ENCODE measurements at regions not wholly inside any gene's neighbourhood (a gene's known extent, or its start where the extent isn't known, plus 50 kb on each side); places are given as distances from the start of the nearest gene placed in this dataset.
"Not testable (repeated sequence)": the region's sequence is repeated elsewhere in the genome, so short reads cannot be mapped to it uniquely, and the experiment has no call there.

- no peak for TF ChIP-seq CTCF (conservative IDR thresholded peaks at IDR 0.05)
- DNase-seq (ENCODE audit: low read depth, low spot score): no peak
- peak overlapping the region; percentile 16 for H3K4me3 Mint-ChIP-seq
- no peaks in the 10 kb centered on the region for H3K27me3 Mint-ChIP-seq (ENCODE audit: low read depth)
- H3K36me3 Mint-ChIP-seq (ENCODE audit: low read depth): no peaks in the 10 kb centered on the region
- no peak overlapping the region for H3K27ac Mint-ChIP-seq (ENCODE audit: unreplicated experiment)
- peaks cover 24% of the 10 kb centered on the region for H3K4me1 Mint-ChIP-seq
- H3K9me3 Mint-ChIP-seq: no peaks in the 10 kb centered on the region
These were observed 93.4 kb upstream of the ARID1B start for GRCh38 chr6:156683821-156684220.

DNA sequence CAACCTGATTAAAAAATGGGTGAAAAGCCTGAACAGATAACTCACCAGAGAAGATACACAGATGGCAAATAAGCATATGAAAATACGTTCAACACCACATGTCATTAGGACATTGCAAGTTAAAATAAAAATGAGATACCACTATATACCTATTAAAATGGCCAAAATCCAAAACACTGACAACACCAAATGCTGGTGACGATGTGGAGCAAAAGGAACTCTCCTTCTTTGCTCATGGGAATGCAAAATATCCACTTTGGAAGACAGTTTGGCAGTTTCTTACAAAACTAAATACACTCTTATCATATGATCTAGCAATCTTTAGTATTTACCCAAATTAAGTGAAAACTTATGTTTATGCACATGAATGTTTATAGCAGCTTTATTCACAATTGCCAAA is 100.5 kb upstream of the ARID1B start:
- H3K27me3 Mint-ChIP-seq (ENCODE audit: low read depth): peaks cover 6% of the 10 kb centered on the region
- no peaks in the 10 kb centered on the region for H3K4me1 Mint-ChIP-seq
- no peak overlapping the region for H3K27ac Mint-ChIP-seq (ENCODE audit: unreplicated experiment)
- peaks cover 2% of the 10 kb centered on the region for H3K36me3 Mint-ChIP-seq (ENCODE audit: low read depth)
- peaks cover 26% of the 10 kb centered on the region for H3K9me3 Mint-ChIP-seq
- DNase-seq (ENCODE audit: low read depth, low spot score): no peak
- H3K4me3 Mint-ChIP-seq: no peak overlapping the region
- no peak for TF ChIP-seq CTCF (conservative IDR thresholded peaks at IDR 0.05)

DNA sequence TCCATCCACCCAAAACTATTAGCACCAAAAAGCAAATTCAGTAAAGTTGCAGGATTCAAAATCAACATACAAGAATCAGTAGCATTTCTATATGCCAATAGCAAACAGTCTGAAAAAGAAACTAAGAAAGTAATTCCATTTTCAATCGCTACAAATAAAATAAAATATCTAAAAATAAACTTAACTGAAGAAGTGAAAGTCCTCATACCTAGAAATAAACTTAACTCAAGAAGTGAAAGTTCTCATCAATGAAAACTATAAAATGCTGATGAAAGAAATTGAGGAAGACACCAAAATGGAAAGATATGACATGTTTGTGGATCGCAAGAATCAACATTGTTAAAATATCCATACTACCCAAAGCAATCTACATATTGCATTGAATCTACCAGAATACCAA is 103.0 kb upstream of the ARID1B start:
- no peaks in the 10 kb centered on the region for H3K4me1 Mint-ChIP-seq
- peaks cover 28% of the 10 kb centered on the region for H3K9me3 Mint-ChIP-seq
- H3K27me3 Mint-ChIP-seq (ENCODE audit: low read depth): peaks cover 6% of the 10 kb centered on the region
- H3K36me3 Mint-ChIP-seq (ENCODE audit: low read depth): peaks cover 2% of the 10 kb centered on the region
- no peak overlapping the region for H3K4me3 Mint-ChIP-seq
- H3K27ac Mint-ChIP-seq (ENCODE audit: unreplicated experiment): no peak overlapping the region
- no peak for DNase-seq (ENCODE audit: low read depth, low spot score)
- TF ChIP-seq CTCF (conservative IDR thresholded peaks at IDR 0.05): no peak

GRCh38 chr6:156670097-156670496 is 107.1 kb upstream of the ARID1B start:
- H3K27ac Mint-ChIP-seq (ENCODE audit: unreplicated experiment); DNase-seq (ENCODE audit: low read depth, low spot score): not testable (repeated sequence)
- peaks cover 25% of the 10 kb centered on the region for H3K9me3 Mint-ChIP-seq

DNA sequence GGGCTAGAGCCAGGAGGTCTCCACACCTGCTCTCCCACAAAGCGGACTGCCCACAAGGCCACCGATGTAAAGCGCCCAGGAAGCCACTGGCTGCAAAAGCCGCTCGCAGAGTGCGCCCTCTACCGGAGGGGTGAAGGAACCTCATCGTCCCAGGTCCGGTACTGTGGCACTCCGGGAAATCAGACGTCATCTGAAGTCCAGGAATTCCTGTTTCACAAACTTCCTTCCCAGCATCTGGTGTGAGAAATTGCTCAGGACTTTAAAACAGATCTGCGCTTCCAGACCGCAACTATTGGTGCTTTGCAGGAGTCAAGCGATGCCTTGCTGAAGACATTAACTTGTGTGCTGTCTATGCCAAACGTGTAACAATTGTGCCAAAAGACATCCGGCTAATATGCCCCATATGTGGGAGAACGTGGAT is 115.1 kb upstream of the ARID1B start:
- H3K4me3 Mint-ChIP-seq: peak overlapping the region; percentile 44

More at GRCh38 chr6:156670097-156670496, 107.1 kb upstream of the ARID1B start:
- H3K27me3 Mint-ChIP-seq (ENCODE audit: low read depth); H3K4me1 Mint-ChIP-seq; H3K4me3 Mint-ChIP-seq; H3K36me3 Mint-ChIP-seq (ENCODE audit: low read depth): not testable (repeated sequence)

DNA sequence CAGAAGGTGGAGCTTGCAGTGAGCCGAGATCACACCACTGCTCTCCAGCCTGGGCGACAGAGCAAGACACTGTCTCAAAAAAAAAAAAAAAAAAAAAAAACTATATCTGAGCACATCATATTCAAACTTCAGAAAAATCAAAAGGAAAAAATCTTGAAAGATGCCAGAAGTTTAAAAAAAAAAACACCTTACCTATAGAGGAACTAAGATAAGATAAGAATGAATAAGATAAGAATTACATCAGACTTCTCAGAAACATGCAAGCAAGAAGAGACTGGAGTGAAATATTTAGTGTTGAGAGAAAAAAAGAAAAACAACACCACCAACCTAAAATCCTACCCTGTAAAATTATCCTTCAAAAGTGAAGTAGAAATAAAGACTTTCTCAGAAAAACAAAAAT is 116.8 kb upstream of the ARID1B start:
- Mint-ChIP-seq H3K36me3 (ENCODE audit: low read depth) (no peaks in the 10 kb centered on the region), H3K9me3 (no peaks in the 10 kb centered on the region), H3K27me3 (ENCODE audit: low read depth) (no peaks in the 10 kb centered on the region), H3K27ac (ENCODE audit: unreplicated experiment) (no peak overlapping the region), H3K4me3 (no peak overlapping the region), H3K4me1 (peaks cover 30% of the 10 kb centered on the region)
- DNase-seq (ENCODE audit: low read depth, low spot score): no peak
- no peak for TF ChIP-seq CTCF (conservative IDR thresholded peaks at IDR 0.05)

More for the DNA sequence above, 115.1 kb upstream of the ARID1B start:
- peaks cover 26% of the 10 kb centered on the region for H3K4me1 Mint-ChIP-seq
- H3K9me3 Mint-ChIP-seq: no peaks in the 10 kb centered on the region
- H3K27ac Mint-ChIP-seq (ENCODE audit: unreplicated experiment): no peak overlapping the region
- no peaks in the 10 kb centered on the region for H3K36me3 Mint-ChIP-seq (ENCODE audit: low read depth)
- peak; percentile 92 for TF ChIP-seq CTCF (conservative IDR thresholded peaks at IDR 0.05)
- H3K27me3 Mint-ChIP-seq (ENCODE audit: low read depth): no peaks in the 10 kb centered on the region
- peak; percentile 85 for DNase-seq (ENCODE audit: low read depth, low spot score)
